ENCODE measurements at regions not wholly inside any gene's neighbourhood (a gene's known extent, or its start where the extent isn't known, plus 50 kb on each side); places are given as distances from the start of the nearest gene placed in this dataset.

DNA sequence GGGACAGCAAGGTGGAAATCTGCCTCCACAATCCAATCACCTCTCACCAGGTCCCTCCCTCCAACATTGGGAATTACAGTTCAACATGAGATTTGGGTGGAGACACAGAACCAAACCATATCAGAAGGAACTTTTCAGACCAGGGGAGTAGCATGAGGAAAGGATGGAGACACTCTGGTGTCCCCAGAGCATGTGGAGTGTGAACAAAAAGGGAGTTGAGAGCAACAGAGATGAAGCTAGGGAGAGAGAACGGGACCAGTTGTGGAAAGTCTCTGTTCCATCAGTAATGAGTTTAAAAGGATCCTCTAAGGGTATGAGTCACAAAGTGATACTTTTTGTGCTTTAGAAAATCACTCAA lies 382.0 kb downstream of the SFMBT2 start:
- DNase-seq (ENCODE audit: extremely low read depth in 1 of 2, low read depth in 1 of 2) = no peak

GRCh38 chr10:7027913-7028808 lies 382.7 kb downstream of the SFMBT2 start:
- no peak for DNase-seq (ENCODE audit: extremely low read depth in 1 of 2, low read depth in 1 of 2)

DNA sequence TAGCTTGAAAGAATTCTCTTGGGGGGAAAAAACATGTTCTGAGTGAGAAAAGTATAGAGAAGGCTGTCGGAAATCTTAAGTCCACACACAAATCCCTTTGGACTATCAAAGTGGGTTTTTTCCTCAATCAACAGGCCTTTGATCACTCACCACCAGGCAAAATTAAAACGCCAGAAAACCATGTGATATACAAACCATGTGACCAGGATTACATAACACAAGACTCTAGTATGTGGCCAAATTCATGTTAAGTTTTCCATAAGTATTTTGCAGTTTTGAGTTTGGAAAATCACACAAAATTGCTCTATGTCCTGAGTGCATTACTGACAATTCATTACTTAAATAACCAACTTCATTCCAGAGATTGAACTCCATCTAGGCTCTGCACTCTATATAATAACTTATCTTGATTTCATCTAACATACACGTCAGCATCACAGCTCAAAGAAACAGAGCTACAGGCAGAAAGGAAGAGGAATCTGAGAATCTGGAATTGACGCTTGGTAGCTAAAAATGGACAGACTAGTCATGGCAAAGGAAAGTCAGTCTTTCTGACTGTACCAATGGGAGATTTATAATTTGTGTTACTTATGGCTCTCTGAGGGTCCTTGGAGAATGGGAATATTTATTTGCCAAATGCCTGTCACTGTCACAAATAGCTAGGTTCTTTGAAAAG lies 383.5 kb downstream of the SFMBT2 start:
- no peak for DNase-seq (ENCODE audit: extremely low read depth in 1 of 2, low read depth in 1 of 2)

DNA sequence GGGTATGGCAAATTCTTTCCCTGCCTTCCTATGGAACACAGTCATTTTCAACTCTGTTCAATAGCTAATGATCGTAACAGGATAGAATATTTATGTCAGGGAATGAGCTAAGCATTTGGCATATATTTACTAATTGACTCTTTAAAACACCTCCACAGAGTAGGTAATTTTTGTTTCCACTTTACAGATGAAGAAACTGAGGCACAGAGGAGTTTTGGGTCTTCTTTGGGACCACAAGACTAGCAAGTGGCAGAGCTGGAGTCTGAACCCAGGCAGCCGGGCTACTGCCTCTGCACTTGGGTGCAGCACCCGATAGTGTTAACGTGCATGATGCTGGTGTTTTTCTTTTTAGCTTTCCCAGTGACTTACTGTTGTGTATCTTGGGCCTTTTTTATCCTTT lies 384.0 kb downstream of the SFMBT2 start:
- DNase-seq (ENCODE audit: extremely low read depth in 1 of 2, low read depth in 1 of 2) = no peak

GRCh38 chr10:7025296-7025695 lies 385.5 kb downstream of the SFMBT2 start:
- DNase-seq (ENCODE audit: extremely low read depth in 1 of 2, low read depth in 1 of 2) = no peak

DNA sequence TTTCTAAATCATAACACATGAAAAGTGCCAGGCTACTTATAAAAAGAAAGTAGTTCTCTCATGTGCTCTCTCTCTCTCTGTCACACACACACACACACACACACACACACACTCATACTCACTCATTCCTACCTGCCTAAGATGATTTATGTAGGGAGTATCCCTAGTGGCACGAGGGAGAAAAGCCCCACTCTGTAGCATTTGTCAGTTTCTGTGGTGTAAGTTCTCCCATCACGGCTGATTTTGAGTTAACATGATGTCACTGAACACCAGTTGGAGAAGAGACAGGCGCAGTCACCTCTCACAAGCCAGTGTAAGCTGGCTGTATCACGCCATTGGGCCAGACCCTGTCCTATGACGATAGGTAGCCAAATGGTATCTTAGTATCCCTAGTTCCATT lies 395.4 kb downstream of the SFMBT2 start:
- no peak for DNase-seq (ENCODE audit: extremely low read depth in 1 of 2, low read depth in 1 of 2)

DNA sequence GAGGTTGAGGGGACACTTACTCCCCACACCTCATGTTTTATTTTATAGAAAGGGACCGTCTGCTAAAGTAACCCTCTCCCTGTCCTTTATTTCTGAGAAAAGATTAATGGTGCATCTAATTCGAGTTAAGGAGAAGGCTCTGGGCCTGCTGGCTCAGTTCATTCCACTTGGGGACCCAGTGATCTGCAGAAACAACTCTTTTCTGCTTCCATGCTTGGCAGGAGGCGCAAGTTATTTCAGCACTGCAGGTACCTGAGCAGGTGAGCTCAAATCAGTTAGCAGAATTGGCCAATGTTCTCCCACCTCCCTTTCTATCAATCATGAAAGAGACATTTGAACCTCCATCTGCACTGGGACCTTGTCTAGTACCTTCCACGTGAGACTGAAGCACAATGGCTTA lies 396.1 kb downstream of the SFMBT2 start:
- DNase-seq (ENCODE audit: extremely low read depth in 1 of 2, low read depth in 1 of 2) = no peak

DNA sequence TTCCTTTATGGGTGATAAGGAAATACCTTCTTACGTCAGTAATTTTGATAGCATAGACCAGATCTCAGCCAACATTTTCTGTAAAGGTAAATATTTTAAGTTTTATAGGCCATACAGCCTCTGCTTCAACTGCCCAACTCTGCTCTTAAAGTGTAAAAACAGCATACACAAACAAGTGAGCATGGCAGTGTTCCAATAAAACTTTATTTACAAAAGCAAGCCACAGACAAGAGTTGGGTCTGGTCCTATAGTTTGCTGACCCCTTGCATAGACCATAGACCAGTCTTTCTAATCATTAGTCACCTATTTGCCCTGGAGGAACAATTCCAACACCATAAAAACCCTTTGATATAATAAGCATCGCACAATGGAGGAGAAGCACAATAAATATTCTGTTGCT lies 398.8 kb downstream of the SFMBT2 start:
- no peak for DNase-seq (ENCODE audit: extremely low read depth in 1 of 2, low read depth in 1 of 2)

- DNase-seq (ENCODE audit: extremely low read depth in 1 of 2, low read depth in 1 of 2) = no peak
Observed at GRCh38 chr10:7008645-7009044, 402.2 kb downstream of the SFMBT2 start.

- DNase-seq (ENCODE audit: extremely low read depth in 1 of 2, low read depth in 1 of 2) = no peak
Observed at GRCh38 chr10:7007600-7008190, 403.1 kb downstream of the SFMBT2 start.

GRCh38 chr10:7006566-7006965 lies 404.3 kb downstream of the SFMBT2 start:
- DNase-seq (ENCODE audit: extremely low read depth in 1 of 2, low read depth in 1 of 2) = no peak

GRCh38 chr10:7003831-7004395 lies 406.9 kb downstream of the SFMBT2 start:
- no peak for DNase-seq (ENCODE audit: extremely low read depth in 1 of 2, low read depth in 1 of 2)

DNA sequence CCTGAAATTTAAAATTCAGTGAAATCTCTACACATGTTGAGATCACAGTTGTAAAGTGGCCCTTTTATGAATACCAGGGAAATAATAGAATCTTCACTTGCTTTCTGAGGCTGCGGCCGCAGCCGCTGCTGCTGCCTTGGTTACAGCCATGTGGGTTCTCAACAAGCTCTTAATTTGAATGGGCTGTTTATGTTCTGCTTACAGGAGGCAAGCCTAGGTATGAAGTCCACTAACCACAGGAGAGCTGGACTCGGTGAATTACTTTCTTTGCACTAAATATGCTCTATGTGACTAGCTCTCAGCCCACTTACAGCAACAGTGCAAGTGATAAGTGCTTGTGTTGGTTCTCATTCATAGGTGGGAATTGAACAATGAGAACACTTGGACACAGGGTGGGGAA lies 410.8 kb downstream of the SFMBT2 start:
- no peak for DNase-seq (ENCODE audit: extremely low read depth in 1 of 2, low read depth in 1 of 2)

DNA sequence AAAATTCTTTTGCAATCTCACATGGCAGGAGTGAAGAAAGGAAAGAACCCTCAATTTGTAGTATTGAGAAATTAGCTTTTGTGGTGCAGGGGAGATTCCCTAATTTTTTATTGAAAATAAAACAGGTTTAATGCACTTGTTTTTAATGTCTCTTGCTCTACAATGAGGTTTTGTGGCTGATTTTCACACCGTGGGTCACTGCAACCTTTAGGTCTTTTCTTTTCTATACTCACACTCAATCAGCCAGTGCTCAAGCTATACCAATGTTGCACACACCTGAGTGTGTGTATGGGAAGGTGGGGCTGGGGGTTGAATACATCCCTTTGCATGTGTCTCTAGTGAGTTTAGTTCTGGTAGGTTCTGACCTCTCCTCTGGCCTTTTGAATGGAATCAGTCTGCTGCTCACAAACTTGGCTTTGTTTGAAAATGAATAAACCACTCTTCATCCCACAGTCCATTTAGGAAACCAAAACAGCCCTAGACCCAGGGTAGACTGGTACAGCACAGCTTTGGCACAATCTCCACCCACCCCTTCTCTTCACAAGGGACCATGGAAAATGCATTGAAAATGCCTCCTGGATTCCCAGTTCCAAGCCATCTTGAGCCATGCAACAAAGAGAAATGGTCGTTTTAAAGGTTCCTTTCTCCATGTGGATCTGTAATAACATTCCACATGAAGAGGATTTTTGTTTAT lies 411.5 kb downstream of the SFMBT2 start:
- no peak for DNase-seq (ENCODE audit: extremely low read depth in 1 of 2, low read depth in 1 of 2)

- no peak for DNase-seq (ENCODE audit: extremely low read depth in 1 of 2, low read depth in 1 of 2)
Observed at GRCh38 chr10:6997509-6997908, 413.3 kb downstream of the SFMBT2 start.

- DNase-seq (ENCODE audit: extremely low read depth in 1 of 2, low read depth in 1 of 2) = no peak
Observed at GRCh38 chr10:6996431-6996830, 414.4 kb downstream of the SFMBT2 start.

- DNase-seq (ENCODE audit: extremely low read depth in 1 of 2, low read depth in 1 of 2) = no peak
Observed at GRCh38 chr10:6995831-6996230, 415.0 kb downstream of the SFMBT2 start.

DNA sequence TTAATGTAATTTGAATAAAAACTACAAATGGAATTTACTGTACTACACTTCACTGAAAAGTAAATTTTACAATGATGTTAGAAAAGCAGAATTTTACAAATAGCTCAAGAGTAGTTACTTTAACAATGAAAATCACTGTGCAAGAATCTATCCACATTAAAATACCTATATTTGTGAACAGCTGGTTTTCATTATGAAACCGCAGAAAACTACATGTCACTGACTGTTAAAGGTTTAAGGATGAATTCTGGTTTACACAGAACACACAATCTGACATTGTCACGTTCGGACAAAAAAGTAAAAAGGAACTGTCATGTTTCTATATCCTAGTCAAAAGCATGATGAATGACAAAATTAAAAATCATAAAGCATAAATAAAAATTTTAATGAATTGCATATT lies 415.3 kb upstream of the PRKCQ start:
- DNase-seq (ENCODE audit: extremely low read depth in 1 of 2, low read depth in 1 of 2) = no peak

- DNase-seq (ENCODE audit: extremely low read depth in 1 of 2, low read depth in 1 of 2) = no peak
Observed at GRCh38 chr10:6990891-6991290, 410.8 kb upstream of the PRKCQ start.

DNA sequence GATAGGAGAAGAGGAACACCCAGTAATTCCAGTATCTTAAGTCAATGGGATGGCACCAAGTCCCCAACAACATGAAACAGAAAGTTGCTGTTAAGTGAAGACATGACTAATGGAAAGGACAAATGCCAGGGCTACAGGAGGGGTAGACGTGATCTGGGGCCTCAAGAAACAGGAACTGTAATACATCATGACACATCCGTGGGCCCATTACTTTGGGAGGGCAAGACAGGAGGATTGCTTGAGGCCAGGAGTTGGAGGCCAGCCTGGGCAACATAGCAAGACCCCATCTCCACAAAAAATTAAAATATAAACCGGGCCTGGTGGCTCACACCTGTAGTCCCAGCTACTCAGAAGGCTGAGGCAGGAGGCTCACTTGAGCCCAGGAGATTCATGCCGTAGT lies 408.6 kb upstream of the PRKCQ start:
- DNase-seq (ENCODE audit: extremely low read depth in 1 of 2, low read depth in 1 of 2) = no peak

GRCh38 chr10:6987536-6987945 lies 407.5 kb upstream of the PRKCQ start:
- no peak for DNase-seq (ENCODE audit: extremely low read depth in 1 of 2, low read depth in 1 of 2)

All from activated CD8-positive, alpha-beta memory T cell treated with anti-CD3 and anti-CD28 coated beads for 1 hour (primary cell).